H1 (cell line): ENCODE measurements at regions not wholly inside any gene's neighbourhood (a gene's known extent, or its start where the extent isn't known, plus 50 kb on each side); places are given as distances from the start of the nearest gene placed in this dataset.

Experiments
- BRCA1 ChIP-seq: IDR thresholded peaks from 2 replicates; pipeline ENCODE4 v1.6.1; 2012; ENCODE audit warnings: low read depth, low read length, improper control_type of control experiment
- EZH2 ChIP-seq: fragments of 200-600 bp; sonication (generic); IDR thresholded peaks from 2 replicates; pipeline ENCODE4 v1.7.1; 2012; ENCODE audit warnings: low read depth, mild to moderate bottlenecking, moderate library complexity, low read length, inconsistent platforms; ENCODE audit not compliant: severe bottlenecking
- SUZ12 ChIP-seq: fragments of 200-600 bp; sonication (generic); IDR thresholded peaks from 2 replicates; pipeline ENCODE4 v1.6.1; 2012; ENCODE audit warnings: mild to moderate bottlenecking, inconsistent platforms, low read length, moderate library complexity, mixed read lengths

DNA sequence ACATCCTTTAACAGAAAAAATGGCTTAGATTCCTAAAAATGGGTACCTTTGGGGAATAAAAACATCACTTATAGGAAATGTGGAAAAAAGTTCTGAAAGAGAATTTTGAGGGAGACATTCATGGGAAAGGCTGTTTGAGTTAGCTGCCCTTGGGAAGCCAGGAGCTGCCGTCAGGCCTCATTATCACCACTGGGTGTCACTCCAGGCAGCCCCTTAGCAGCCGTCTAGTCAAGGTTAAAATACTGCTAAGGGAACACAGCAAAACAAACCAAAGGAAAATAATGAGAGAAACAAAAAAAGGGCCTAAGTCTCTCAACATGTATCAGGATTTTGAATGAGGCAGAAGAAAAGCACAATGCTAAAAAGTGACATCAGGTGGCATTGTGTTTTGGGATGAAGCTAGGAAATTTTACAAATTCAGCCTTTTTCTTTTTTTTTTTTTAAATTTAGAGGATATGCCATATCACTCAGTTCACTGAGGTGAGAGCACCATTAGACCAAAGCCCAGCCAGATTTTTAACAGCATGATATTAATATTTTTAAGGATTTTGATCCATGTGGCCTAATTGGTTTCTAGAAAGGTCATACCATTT is 235.3 kb downstream of the GPAT3 start:
- TF ChIP-seq EZH2 (no peak), BRCA1 (no peak), SUZ12 (no peak)
